GM03348 (cell line): ENCODE measurements at regions not wholly inside any gene's neighbourhood (a gene's known extent, or its start where the extent isn't known, plus 50 kb on each side); places are given as distances from the start of the nearest gene placed in this dataset.

Experiments used
- DNase-seq: peaks from one replicate; pipeline ENCODE4 v3.0.0; 2012; ENCODE audit warnings: low spot score

- DNase-seq = no peak
Observed at GRCh38 chr7:119415682-119416081, 857.3 kb upstream of the KCND2 start.

GRCh38 chr7:119421657-119422056 is 851.3 kb upstream of the KCND2 start:
- no peak for DNase-seq

GRCh38 chr7:119436882-119437281 is 836.1 kb upstream of the KCND2 start:
- DNase-seq = no peak

GRCh38 chr7:119438315-119438714 is 834.7 kb upstream of the KCND2 start:
- no peak for DNase-seq

- no peak for DNase-seq
Observed at GRCh38 chr7:119439192-119439591, 833.8 kb upstream of the KCND2 start.

- no peak for DNase-seq
Observed at GRCh38 chr7:119452401-119452800, 820.6 kb upstream of the KCND2 start.

GRCh38 chr7:119465798-119466305 is 807.1 kb upstream of the KCND2 start:
- no peak for DNase-seq

GRCh38 chr7:119472408-119473038 is 800.5 kb upstream of the KCND2 start:
- DNase-seq = no peak

GRCh38 chr7:119482209-119482608 is 790.8 kb upstream of the KCND2 start:
- peak; percentile 12 for DNase-seq

GRCh38 chr7:119482671-119483070 is 790.3 kb upstream of the KCND2 start:
- DNase-seq = no peak

GRCh38 chr7:119483364-119483763 is 789.6 kb upstream of the KCND2 start:
- DNase-seq = no peak

GRCh38 chr7:119514326-119514725 is 758.6 kb upstream of the KCND2 start:
- DNase-seq = no peak

- DNase-seq = no peak
Observed at GRCh38 chr7:119515214-119515613, 757.8 kb upstream of the KCND2 start.

- no peak for DNase-seq
Observed at GRCh38 chr7:119515962-119516361, 757.0 kb upstream of the KCND2 start.

GRCh38 chr7:119522263-119522662 is 750.7 kb upstream of the KCND2 start:
- DNase-seq = no peak

GRCh38 chr7:119522698-119523097 is 750.3 kb upstream of the KCND2 start:
- DNase-seq = no peak

GRCh38 chr7:119545118-119545517 is 727.9 kb upstream of the KCND2 start:
- DNase-seq = no peak

- DNase-seq = no peak
Observed at GRCh38 chr7:119555788-119556187, 717.2 kb upstream of the KCND2 start.

- no peak for DNase-seq
Observed at GRCh38 chr7:119556436-119556835, 716.5 kb upstream of the KCND2 start.

- DNase-seq = no peak
Observed at GRCh38 chr7:119561751-119562150, 711.2 kb upstream of the KCND2 start.

- no peak for DNase-seq
Observed at GRCh38 chr7:119562839-119563238, 710.1 kb upstream of the KCND2 start.

- DNase-seq = no peak
Observed at GRCh38 chr7:119571666-119572065, 701.3 kb upstream of the KCND2 start.

GRCh38 chr7:119572132-119572531 is 700.8 kb upstream of the KCND2 start:
- DNase-seq = no peak

- DNase-seq = no peak
Observed at GRCh38 chr7:119572541-119572940, 700.4 kb upstream of the KCND2 start.
